ENCODE measurements at regions not wholly inside any gene's neighbourhood (a gene's known extent, or its start where the extent isn't known, plus 50 kb on each side); places are given as distances from the start of the nearest gene placed in this dataset.
"Not testable (repeated sequence)": the region's sequence is repeated elsewhere in the genome, so short reads cannot be mapped to it uniquely, and the experiment has no call there.

GRCh38 chr14:106475214-106475613, 948.8 kb downstream of the TMEM121 start:
- not testable (repeated sequence) for TF ChIP-seq ARNTL (CRISPR knock-in tag; IDR thresholded peaks at IDR 0.05; ENCODE audit: borderline replicate concordance, low read depth); ESRRG (CRISPR knock-in tag; IDR thresholded peaks at IDR 0.05); OSR1 (CRISPR knock-in tag; IDR thresholded peaks at IDR 0.05)
